ENCODE measurements at regions not wholly inside any gene's neighbourhood (a gene's known extent, or its start where the extent isn't known, plus 50 kb on each side); places are given as distances from the start of the nearest gene placed in this dataset.

DNA sequence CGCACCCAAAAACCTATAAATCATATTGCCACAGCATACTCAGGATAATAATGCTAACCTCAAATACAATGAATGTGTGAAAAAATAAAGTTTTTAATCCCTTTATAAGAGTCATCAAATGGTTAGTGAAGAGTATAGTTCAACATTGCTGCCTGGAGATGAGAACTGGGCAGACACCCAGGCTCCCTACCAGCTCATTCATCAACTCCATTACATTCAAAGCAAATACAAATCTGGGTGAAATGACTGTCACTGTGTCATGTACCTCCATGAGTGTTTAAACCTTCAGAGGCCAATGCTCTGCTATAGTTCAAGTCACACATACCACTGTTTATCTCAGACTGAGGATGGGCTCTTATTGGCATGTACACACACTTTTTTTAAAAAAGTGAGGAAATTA is 167.2 kb upstream of the KCNMB2 start:
- no peak overlapping the region for H2AFZ ChIP-seq
- H3K27me3 ChIP-seq (ENCODE audit: control insufficient read depth, insufficient read depth, low read length): no peaks in the 10 kb centered on the region
- peaks cover 7% of the 10 kb centered on the region for H3K4me1 ChIP-seq
- H3K9ac ChIP-seq: no peak overlapping the region
- no peaks in the 10 kb centered on the region for H3K9me3 ChIP-seq (ENCODE audit: control insufficient read depth, low read length)
- H3K79me2 ChIP-seq: no peaks in the 10 kb centered on the region
- no peak overlapping the region for H3K27ac ChIP-seq
- H3K4me2 ChIP-seq (ENCODE audit: low read length): no peak overlapping the region
- H3K4me3 ChIP-seq (ENCODE audit: low read depth, low read length): no peak overlapping the region
- H3K36me3 ChIP-seq (ENCODE audit: control insufficient read depth, insufficient read depth, low read length): no peaks in the 10 kb centered on the region
- TF ChIP-seq, protein P1, sequence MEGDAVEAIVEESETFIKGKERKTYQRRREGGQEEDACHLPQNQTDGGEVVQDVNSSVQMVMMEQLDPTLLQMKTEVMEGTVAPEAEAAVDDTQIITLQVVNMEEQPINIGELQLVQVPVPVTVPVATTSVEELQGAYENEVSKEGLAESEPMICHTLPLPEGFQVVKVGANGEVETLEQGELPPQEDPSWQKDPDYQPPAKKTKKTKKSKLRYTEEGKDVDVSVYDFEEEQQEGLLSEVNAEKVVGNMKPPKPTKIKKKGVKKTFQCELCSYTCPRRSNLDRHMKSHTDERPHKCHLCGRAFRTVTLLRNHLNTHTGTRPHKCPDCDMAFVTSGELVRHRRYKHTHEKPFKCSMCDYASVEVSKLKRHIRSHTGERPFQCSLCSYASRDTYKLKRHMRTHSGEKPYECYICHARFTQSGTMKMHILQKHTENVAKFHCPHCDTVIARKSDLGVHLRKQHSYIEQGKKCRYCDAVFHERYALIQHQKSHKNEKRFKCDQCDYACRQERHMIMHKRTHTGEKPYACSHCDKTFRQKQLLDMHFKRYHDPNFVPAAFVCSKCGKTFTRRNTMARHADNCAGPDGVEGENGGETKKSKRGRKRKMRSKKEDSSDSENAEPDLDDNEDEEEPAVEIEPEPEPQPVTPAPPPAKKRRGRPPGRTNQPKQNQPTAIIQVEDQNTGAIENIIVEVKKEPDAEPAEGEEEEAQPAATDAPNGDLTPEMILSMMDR (IDR thresholded peaks at IDR 0.05): no peak

DNA sequence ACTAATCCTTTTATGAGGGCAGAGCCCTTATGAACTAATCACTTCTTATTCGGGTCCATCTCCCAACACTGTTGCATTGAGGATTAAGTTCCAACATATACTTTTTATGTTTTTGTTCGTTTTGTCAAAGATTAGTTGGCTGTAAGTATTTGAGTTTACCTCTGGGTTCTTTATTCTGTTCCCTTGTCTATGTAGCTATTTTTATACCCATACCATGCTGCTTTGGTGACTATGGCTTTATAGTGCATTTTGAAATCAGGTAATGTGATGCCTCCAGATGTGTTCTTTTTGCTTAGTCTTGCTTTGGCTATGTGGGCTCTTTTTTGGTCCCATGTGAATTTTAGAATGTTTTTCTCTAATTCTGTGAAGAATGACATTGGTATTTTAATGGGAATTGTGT is 166.4 kb upstream of the KCNMB2 start:
- TF ChIP-seq, protein P1 (IDR thresholded peaks at IDR 0.05): no peak
- Histone ChIP-seq H3K36me3 (ENCODE audit: control insufficient read depth, insufficient read depth, low read length) (no peaks in the 10 kb centered on the region), H3K4me3 (ENCODE audit: low read depth, low read length) (no peak overlapping the region), H3K9ac (no peak overlapping the region), H3K9me3 (ENCODE audit: control insufficient read depth, low read length) (no peaks in the 10 kb centered on the region), H3K4me1 (peaks cover 7% of the 10 kb centered on the region), H3K79me2 (no peaks in the 10 kb centered on the region), H3K27ac (no peak overlapping the region), H2AFZ (no peak overlapping the region), H3K4me2 (ENCODE audit: low read length) (no peak overlapping the region), H3K27me3 (ENCODE audit: control insufficient read depth, insufficient read depth, low read length) (no peaks in the 10 kb centered on the region)

- Histone ChIP-seq H3K27me3 (ENCODE audit: control insufficient read depth, insufficient read depth, low read length) (no peaks in the 10 kb centered on the region), H3K4me2 (ENCODE audit: low read length) (no peak overlapping the region), H3K9ac (no peak overlapping the region), H3K79me2 (no peaks in the 10 kb centered on the region), H3K27ac (no peak overlapping the region), H3K36me3 (ENCODE audit: control insufficient read depth, insufficient read depth, low read length) (no peaks in the 10 kb centered on the region), H2AFZ (no peak overlapping the region), H3K4me1 (peaks cover 7% of the 10 kb centered on the region), H3K9me3 (ENCODE audit: control insufficient read depth, low read length) (no peaks in the 10 kb centered on the region), H3K4me3 (ENCODE audit: low read depth, low read length) (no peak overlapping the region)
- TF ChIP-seq, protein P1 (IDR thresholded peaks at IDR 0.05): no peak
Measured at GRCh38 chr3:178370387-178370786, 165.8 kb upstream of the KCNMB2 start.

DNA sequence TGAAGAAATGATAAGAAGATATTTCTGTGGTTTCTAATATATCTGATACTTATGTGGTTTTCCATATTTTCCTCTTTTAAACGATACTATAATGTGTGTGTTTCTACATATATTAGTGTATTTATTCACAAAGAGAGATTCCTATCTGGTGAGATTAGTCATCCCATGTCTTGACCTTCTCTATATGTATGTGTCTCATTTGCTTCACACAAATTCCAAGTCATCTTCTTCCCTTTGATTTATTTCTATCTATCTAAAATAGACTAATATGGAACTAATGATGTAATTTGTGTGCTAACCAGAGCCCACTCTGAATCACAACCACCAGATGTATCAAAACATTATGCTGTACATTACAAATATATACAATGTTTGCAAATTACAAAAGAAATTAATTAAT is 154.7 kb upstream of the KCNMB2 start:
- no peaks in the 10 kb centered on the region for H3K9me3 ChIP-seq (ENCODE audit: control insufficient read depth, low read length)
- H3K9ac ChIP-seq: no peak overlapping the region
- H3K4me2 ChIP-seq (ENCODE audit: low read length): no peak overlapping the region
- H3K79me2 ChIP-seq: no peaks in the 10 kb centered on the region
- H2AFZ ChIP-seq: no peak overlapping the region
- no peak overlapping the region for H3K4me3 ChIP-seq (ENCODE audit: low read depth, low read length)
- H3K4me1 ChIP-seq: peaks cover 16% of the 10 kb centered on the region
- TF ChIP-seq, protein P1 (IDR thresholded peaks at IDR 0.05): no peak
- no peaks in the 10 kb centered on the region for H3K36me3 ChIP-seq (ENCODE audit: control insufficient read depth, insufficient read depth, low read length)
- H3K27me3 ChIP-seq (ENCODE audit: control insufficient read depth, insufficient read depth, low read length): no peaks in the 10 kb centered on the region
- no peak overlapping the region for H3K27ac ChIP-seq

GRCh38 chr3:178381971-178382448 is 154.2 kb upstream of the KCNMB2 start:
- H3K79me2 ChIP-seq: no peaks in the 10 kb centered on the region
- H3K9ac ChIP-seq: no peak overlapping the region
- no peak overlapping the region for H3K4me3 ChIP-seq (ENCODE audit: low read depth, low read length)
- no peaks in the 10 kb centered on the region for H3K36me3 ChIP-seq (ENCODE audit: control insufficient read depth, insufficient read depth, low read length)
- H3K9me3 ChIP-seq (ENCODE audit: control insufficient read depth, low read length): no peaks in the 10 kb centered on the region
- no peaks in the 10 kb centered on the region for H3K27me3 ChIP-seq (ENCODE audit: control insufficient read depth, insufficient read depth, low read length)
- TF ChIP-seq, protein P1 (IDR thresholded peaks at IDR 0.05): no peak
- no peak overlapping the region for H3K4me2 ChIP-seq (ENCODE audit: low read length)
- no peak overlapping the region for H2AFZ ChIP-seq
- H3K4me1 ChIP-seq: peaks cover 16% of the 10 kb centered on the region
- H3K27ac ChIP-seq: no peak overlapping the region
